ENCODE measurements at regions not wholly inside any gene's neighbourhood (a gene's known extent, or its start where the extent isn't known, plus 50 kb on each side); places are given as distances from the start of the nearest gene placed in this dataset.

GRCh38 chr5:165139721-165140120, 1634.3 kb downstream of the MAT2B start:
- Histone ChIP-seq H3K4me3 (replicated peaks in 1 of 3; ENCODE audit: low read depth in 2 of 3, low read length in 3 of 3) (peak overlapping the region in 1 of 3 experiments; percentile 32), H3K4me2 (replicated peaks; ENCODE audit: extremely low read depth, low read length, poor library complexity, severe bottlenecking) (no peak overlapping the region), H3K4me1 (ENCODE audit: control insufficient read depth in 1 of 2, insufficient read depth in 2 of 2, low read length in 2 of 2) (peaks cover 8 to 18% of the 10 kb centered on the region in 2 donors), H3K36me3 (replicated peaks in 1 of 2; ENCODE audit: control insufficient read depth in 1 of 2, insufficient read depth in 2 of 2, low read length in 2 of 2) (no peaks in the 10 kb centered on the region), H4K20me1 (ENCODE audit: insufficient read depth, low read length) (no peaks in the 10 kb centered on the region), H3K27me3 (ENCODE audit: control insufficient read depth in 2 of 2, insufficient read depth in 2 of 2, low read length in 2 of 2) (no peaks in the 10 kb centered on the region), H3K9me3 (replicated peaks in 1 of 2; ENCODE audit: control insufficient read depth in 1 of 2, insufficient read depth in 1 of 2, low read length in 2 of 2) (no peaks in the 10 kb centered on the region), H3K27ac (ENCODE audit: low read depth in 1 of 2, low read length in 2 of 2) (peak overlapping the region in 1 of 2 donors; percentile 69), H3K79me2 (ENCODE audit: insufficient read depth, low read length) (no peaks in the 10 kb centered on the region), H2AFZ (ENCODE audit: insufficient read depth, low read depth, low read length, poor library complexity, severe bottlenecking) (no peak overlapping the region), H3K9ac (ENCODE audit: insufficient read depth, low read length, poor library complexity, severe bottlenecking) (no peak overlapping the region)
- TF ChIP-seq CTCF (IDR thresholded peaks at IDR 0.05) = no peak
- Mint-ChIP-seq H3K4me1 (peaks cover 13% of the 10 kb centered on the region), H3K4me3 (no peak overlapping the region), H3K27me3 (ENCODE audit: low read depth in 3 of 3) (no peaks in the 10 kb centered on the region), H3K27ac (peak overlapping the region; percentile 42 to 86 (median 62)), H3K9me3 (peaks cover 0 to 11% (median 4%) of the 10 kb centered on the region in 7 donors), H3K36me3 (peaks cover 0 to 16% of the 10 kb centered on the region in 2 donors)
- peak; percentile 51 to 75 (median 71) for DNase-seq
- intact Hi-C loops (cut with micrococcal nuclease) = loop anchor here in 1 of 2 donors (10.0 kb wide), 1 partner anchor 45 kb away; no protein-coding TSS in a partner anchor
- WGBS (ENCODE audit: insufficient coverage) = no CpG with 5 or more reads among the region's 3 CpGs

- H4K20me1 ChIP-seq (ENCODE audit: insufficient read depth, low read length) = no peaks in the 10 kb centered on the region
- H3K4me3 ChIP-seq (replicated peaks in 1 of 3; ENCODE audit: low read depth in 2 of 3, low read length in 3 of 3) = no peak overlapping the region
- H2AFZ ChIP-seq (ENCODE audit: insufficient read depth, low read depth, low read length, poor library complexity, severe bottlenecking) = peak overlapping the region; percentile 76
- H3K9me3 ChIP-seq (replicated peaks in 1 of 2; ENCODE audit: control insufficient read depth in 1 of 2, insufficient read depth in 1 of 2, low read length in 2 of 2) = peaks cover 8 to 10% of the 10 kb centered on the region in 2 donors
- WGBS (ENCODE audit: insufficient coverage) = 30% methylated on average over 3 of the region's 4 CpGs
- H3K79me2 ChIP-seq (ENCODE audit: insufficient read depth, low read length) = no peaks in the 10 kb centered on the region
- no peak overlapping the region for H3K9ac ChIP-seq (ENCODE audit: insufficient read depth, low read length, poor library complexity, severe bottlenecking)
- no peak for TF ChIP-seq CTCF (IDR thresholded peaks at IDR 0.05)
- H3K36me3 ChIP-seq (replicated peaks in 1 of 2; ENCODE audit: control insufficient read depth in 1 of 2, insufficient read depth in 2 of 2, low read length in 2 of 2) = no peaks in the 10 kb centered on the region
- Mint-ChIP-seq H3K27me3 (ENCODE audit: low read depth in 3 of 3) (no peaks in the 10 kb centered on the region), H3K27ac (no peak overlapping the region), H3K36me3 (peaks cover 0 to 4% of the 10 kb centered on the region in 2 donors), H3K4me3 (no peak overlapping the region), H3K4me1 (peaks cover 11% of the 10 kb centered on the region), H3K9me3 (peaks cover 5 to 19% (median 13%) of the 10 kb centered on the region in 7 donors)
- DNase-seq = no peak
- peaks cover 8 to 12% of the 10 kb centered on the region in 2 donors for H3K4me1 ChIP-seq (ENCODE audit: control insufficient read depth in 1 of 2, insufficient read depth in 2 of 2, low read length in 2 of 2)
- no peak overlapping the region for H3K27ac ChIP-seq (ENCODE audit: low read depth in 1 of 2, low read length in 2 of 2)
- intact Hi-C loops (cut with micrococcal nuclease) = no loop called here
- H3K4me2 ChIP-seq (replicated peaks; ENCODE audit: extremely low read depth, low read length, poor library complexity, severe bottlenecking) = no peak overlapping the region
- H3K27me3 ChIP-seq (ENCODE audit: control insufficient read depth in 2 of 2, insufficient read depth in 2 of 2, low read length in 2 of 2) = no peaks in the 10 kb centered on the region
Observed at GRCh38 chr5:165143741-165144140, 1638.3 kb downstream of the MAT2B start.

Measured in CD14-positive monocyte (primary cell).